Epithelial cell of esophagus (primary cell): ENCODE measurements at regions not wholly inside any gene's neighbourhood (a gene's known extent, or its start where the extent isn't known, plus 50 kb on each side); places are given as distances from the start of the nearest gene placed in this dataset.

ENCODE experiments used
- DNase-seq: peaks from one replicate; pipeline ENCODE4 v3.0.0; 2010; ENCODE audit warnings: low read depth
- H3K4me3 ChIP-seq: 2 replicates; pipeline ENCODE4 v1.5.1; 2011; ENCODE audit warnings: mild to moderate bottlenecking, low read length, control low read depth
- CTCF ChIP-seq: IDR thresholded peaks from 2 replicates; pipeline ENCODE4 v1.5.1; 2011; ENCODE audit warnings: low read depth, mild to moderate bottlenecking, low read length, control low read depth, inconsistent platforms; ENCODE audit not compliant: insufficient read depth; ENCODE audit errors: missing control alignments

GRCh38 chr13:84954636-84955035, 844.6 kb downstream of the SLITRK6 start:
- no peak for TF ChIP-seq CTCF
- H3K4me3 ChIP-seq: no peak overlapping the region
- DNase-seq: no peak

- peak; percentile 38 for TF ChIP-seq CTCF
- DNase-seq: peak; percentile 85
- no peak overlapping the region for H3K4me3 ChIP-seq
These were observed 848.1 kb downstream of the SLITRK6 start for GRCh38 chr13:84951128-84951527.

GRCh38 chr13:84946192-84946591, 853.0 kb downstream of the SLITRK6 start:
- no peak for TF ChIP-seq CTCF
- no peak overlapping the region for H3K4me3 ChIP-seq
- DNase-seq: peak; percentile 47

GRCh38 chr13:84940798-84941197, 858.4 kb downstream of the SLITRK6 start:
- no peak overlapping the region for H3K4me3 ChIP-seq
- no peak for DNase-seq
- TF ChIP-seq CTCF: no peak

GRCh38 chr13:84940167-84940566, 859.1 kb downstream of the SLITRK6 start:
- DNase-seq: no peak
- no peak for TF ChIP-seq CTCF

GRCh38 chr13:84934911-84935310, 864.3 kb downstream of the SLITRK6 start:
- no peak overlapping the region for H3K4me3 ChIP-seq
- no peak for DNase-seq
- TF ChIP-seq CTCF: no peak

More at GRCh38 chr13:84940167-84940566, 859.1 kb downstream of the SLITRK6 start:
- H3K4me3 ChIP-seq: no peak overlapping the region

GRCh38 chr13:84933797-84934196, 865.4 kb downstream of the SLITRK6 start:
- TF ChIP-seq CTCF: no peak

More at GRCh38 chr13:84933797-84934196, 865.4 kb downstream of the SLITRK6 start:
- H3K4me3 ChIP-seq: no peak overlapping the region
- no peak for DNase-seq
